K562 (cell line): ENCODE measurements at regions not wholly inside any gene's neighbourhood (a gene's known extent, or its start where the extent isn't known, plus 50 kb on each side); places are given as distances from the start of the nearest gene placed in this dataset.

ENCODE experiments used
- ATAC-seq: fragments of 200-7000 bp; cut with Tn5 transposase; 3 replicates; pipeline ENCODE4 v1.9.1; 2020; ENCODE audit warnings: moderate library complexity
- BruUV-seq: library from RNA; stranded (reverse); fragments of 400-500 nt; replicated peaks from 2 replicates; lab custom pipeline; 2021; lab: Mats Ljungman, UMichigan
- CTCF ChIA-PET: fragments of 300-600 bp; formaldehyde crosslinking; extraction: SDS; loops from one replicate; lab custom pipeline; 2021; ENCODE audit warnings: low intra/inter-chr PET ratio; lab: Yijun Ruan, JAX
- POLR2A ChIA-PET: fragments of 300-600, 350-650 bp; sonication (Branson Sonifier 250); formaldehyde crosslinking; extraction: SDS; loops from one replicate; lab custom pipeline; 2021; ENCODE audit warnings: antibody characterized with exemption, inconsistent platforms; lab: Yijun Ruan, JAX
- DNase-seq, 4 experiments: peaks; one replicate each; pipeline versions ENCODE4 v3.0.0 to v3.0.0-alpha.2; 2011 to 2018; ENCODE audit warnings: low spot score in 3 of 4, mixed read lengths in 3 of 4; ENCODE audit errors: extremely low read depth in 1 of 4
- FAIRE-seq: peaks from 2 replicates; lab custom pipeline; 2011; peaks lifted over from hg19 to GRCh38; lab: Jason Lieb, UNC
- H2AFZ ChIP-seq: 2 replicates; pipeline ENCODE4 v1.6.0; 2011; ENCODE audit warnings: low read depth, low read length, control low read depth, inconsistent platforms
- H3K27ac ChIP-seq: fragments of 200-600 bp; 3 replicates; pipeline ENCODE4 v1.8.0; 2011; ENCODE audit warnings: low read depth, mild to moderate bottlenecking, control low read depth, inconsistent platforms, low read length, moderate library complexity, mixed read lengths; ENCODE audit errors: extremely low read depth
- H3K27me3 ChIP-seq, 2 experiments: fragments of 300-600 bp in 1 of 2; 2 replicates in 1 of 2; 3 replicates in 1 of 2; pipeline versions ENCODE4 v1.6.0 to v1.8.0; 2011; ENCODE audit warnings: inconsistent platforms in 2 of 2, low read length in 2 of 2, mild to moderate bottlenecking in 1 of 2, mixed read lengths in 1 of 2, moderate library complexity in 1 of 2; ENCODE audit not compliant: control insufficient read depth in 2 of 2, insufficient read depth in 2 of 2
- H3K36me3 ChIP-seq: fragments of 300-600 bp; 3 replicates; pipeline ENCODE4 v1.8.0; 2011; ENCODE audit warnings: mild to moderate bottlenecking, low read length, inconsistent platforms; ENCODE audit not compliant: control insufficient read depth, insufficient read depth
- H3K4me1 ChIP-seq, 2 experiments: fragments of 200-600 bp in 1 of 2; replicated peaks in 1 of 2; 2 replicates in 1 of 2; 3 replicates in 1 of 2; pipeline versions ENCODE4 v1.5.1 to v1.8.0; 2011; ENCODE audit warnings: inconsistent platforms in 2 of 2, low read length in 2 of 2, mild to moderate bottlenecking in 1 of 2, mixed read lengths in 1 of 2, moderate library complexity in 1 of 2; ENCODE audit not compliant: control insufficient read depth in 2 of 2, insufficient read depth in 2 of 2
- H3K4me2 ChIP-seq: 2 replicates; pipeline ENCODE4 v1.6.1; 2011; ENCODE audit warnings: low read length, control low read depth, inconsistent platforms, mixed read lengths; ENCODE audit not compliant: insufficient read depth
- H3K4me3 ChIP-seq: fragments of 200-600 bp; sonication (generic), shearing (Covaris generic); 2 replicates; pipeline ENCODE4 v1.5.1; 2016; ENCODE audit warnings: control low read depth, inconsistent platforms
- H3K79me2 ChIP-seq: fragments of 200-600 bp; 3 replicates; pipeline ENCODE4 v1.8.0; 2011; ENCODE audit warnings: low read length, inconsistent platforms; ENCODE audit not compliant: control insufficient read depth, insufficient read depth
- H3K9ac ChIP-seq, 2 experiments: 2 replicates each; pipeline versions ENCODE4 v1.6.0 to v1.6.1; 2011; ENCODE audit warnings: low read depth in 2 of 2, low read length in 2 of 2, control low read depth in 1 of 2, inconsistent platforms in 1 of 2, mild to moderate bottlenecking in 1 of 2, mixed read lengths in 1 of 2; ENCODE audit not compliant: insufficient read depth in 1 of 2
- H3K9me1 ChIP-seq: one replicate; pipeline ENCODE4 v1.6.0; 2011; ENCODE audit warnings: inconsistent platforms, mild to moderate bottlenecking, low read length, moderate library complexity; ENCODE audit not compliant: control insufficient read depth, insufficient read depth
- H3K9me3 ChIP-seq: replicated peaks from 2 replicates; pipeline ENCODE4 v1.5.1; 2011; ENCODE audit warnings: low read depth, low read length, inconsistent platforms; ENCODE audit not compliant: control insufficient read depth, insufficient read depth
- H4K20me1 ChIP-seq: replicated peaks from 2 replicates; pipeline ENCODE4 v1.6.1; 2011; ENCODE audit warnings: low read length, inconsistent platforms, mixed read lengths; ENCODE audit not compliant: control insufficient read depth, insufficient read depth
- ATF6 ChIP-seq: sonication (generic); formaldehyde crosslinking; IDR thresholded peaks from 2 replicates; pipeline ENCODE4 v1.4.0; 2020; ENCODE audit warnings: mild to moderate bottlenecking, missing genetic modification reagents
- ETV1 ChIP-seq: fragments of 450-650 bp; conservative IDR thresholded peaks from 2 replicates; pipeline ENCODE4 v1.6.1; 2016; ENCODE audit warnings: missing genetic modification characterization, control low read depth, low read depth, missing compliant biosample characterization
- TCFL5 ChIP-seq: fragments of 250-450 bp; sonication (Bioruptor Pico); conservative IDR thresholded peaks from 2 replicates; pipeline ENCODE4 v1.6.1; 2021; ENCODE audit warnings: mild to moderate bottlenecking, moderate library complexity, matching md5 sums
- ZFPM2 ChIP-seq: fragments of 250-450 bp; sonication (Bioruptor Pico); IDR thresholded peaks from 2 replicates; pipeline ENCODE4 v1.5.1; 2022; ENCODE audit warnings: mild to moderate bottlenecking
- ZNF121 ChIP-seq: sonication (generic); formaldehyde crosslinking; conservative IDR thresholded peaks from 2 replicates; pipeline ENCODE4 v1.8.0; 2022; ENCODE audit warnings: missing genetic modification reagents
- WGBS: fragments of 100-300 bp; shearing (Covaris generic); methylation state at CpG from one replicate; pipeline ENCODE4 v1.1.6; 2016; ENCODE audit warnings: low coverage, mixed read lengths; ENCODE audit not compliant: insufficient coverage; ENCODE audit errors: missing lambda C conversion rate; 5-methylcytosine and 5-hydroxymethylcytosine counted together
- in situ Hi-C: fragments of 300-500 bp; cut with MboI; formaldehyde crosslinking; loops from 4 replicates; pipeline ENCODE4 v1.15.0; 2018; ENCODE audit warnings: inconsistent platforms, mixed read lengths
- intact Hi-C: fragments of 100-400 bp; cut with micrococcal nuclease; formaldehyde crosslinking; loops from 2 replicates; pipeline ENCODE4 v1.14.2; 2022
- TF ChIP-seq, protein P1 (sequence below): fragments of 250-450 bp; sonication (Bioruptor Pico); IDR thresholded peaks from 2 replicates; pipeline ENCODE4 v1.5.0; 2021; ENCODE audit warnings: mild to moderate bottlenecking, moderate library complexity

DNA sequence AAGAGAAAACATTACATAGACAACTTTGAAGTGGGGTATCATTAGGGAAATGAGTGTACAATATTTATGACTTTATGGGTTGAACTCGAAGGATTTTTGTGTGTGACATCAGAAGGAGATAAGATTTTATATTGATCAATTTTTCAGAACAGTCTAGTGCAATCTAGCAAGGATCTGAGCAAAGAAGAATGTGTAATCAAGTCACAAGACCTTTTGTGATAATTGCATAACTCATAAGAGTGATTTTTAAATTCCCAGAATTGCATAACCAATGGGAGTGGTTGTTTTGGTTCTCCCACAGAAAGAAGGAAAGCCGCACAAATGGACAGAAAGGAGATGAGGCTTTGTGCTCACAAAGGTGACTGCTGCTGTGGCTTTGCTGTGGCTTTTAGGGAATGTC lies 441.8 kb upstream of the FLRT2 start:
- ChIA-PET CTCF (no interaction called here), POLR2A (no interaction called here)
- H3K9me1 ChIP-seq = no peaks in the 10 kb centered on the region
- no peak for ATAC-seq
- no peaks in the 10 kb centered on the region for H3K36me3 ChIP-seq
- no peaks in the 10 kb centered on the region for H3K9me3 ChIP-seq
- no peak overlapping the region for H3K4me3 ChIP-seq
- H3K27ac ChIP-seq = no peak overlapping the region
- no peak overlapping the region for H3K4me2 ChIP-seq
- no peak overlapping the region for H2AFZ ChIP-seq
- FAIRE-seq = no peak
- no peaks in the 10 kb centered on the region for H3K27me3 ChIP-seq
- no peaks in the 10 kb centered on the region for H3K79me2 ChIP-seq
- in situ Hi-C loops = no loop called here
- no peak overlapping the region for H3K9ac ChIP-seq
- no peaks in the 10 kb centered on the region for H4K20me1 ChIP-seq
- H3K4me1 ChIP-seq = no peaks in the 10 kb centered on the region
- WGBS = 0% methylated on average over 2 of the region's 2 CpGs
- DNase-seq = no peak
- no TSS peak for BruUV-seq
- TF ChIP-seq TCFL5 (no peak), ETV1 (tag) (no peak), ZNF121 (CRISPR knock-in tag) (no peak), ZFPM2 (CRISPR knock-in tag) (no peak), ATF6 (CRISPR knock-in tag) (no peak)
- TF ChIP-seq, protein P1, sequence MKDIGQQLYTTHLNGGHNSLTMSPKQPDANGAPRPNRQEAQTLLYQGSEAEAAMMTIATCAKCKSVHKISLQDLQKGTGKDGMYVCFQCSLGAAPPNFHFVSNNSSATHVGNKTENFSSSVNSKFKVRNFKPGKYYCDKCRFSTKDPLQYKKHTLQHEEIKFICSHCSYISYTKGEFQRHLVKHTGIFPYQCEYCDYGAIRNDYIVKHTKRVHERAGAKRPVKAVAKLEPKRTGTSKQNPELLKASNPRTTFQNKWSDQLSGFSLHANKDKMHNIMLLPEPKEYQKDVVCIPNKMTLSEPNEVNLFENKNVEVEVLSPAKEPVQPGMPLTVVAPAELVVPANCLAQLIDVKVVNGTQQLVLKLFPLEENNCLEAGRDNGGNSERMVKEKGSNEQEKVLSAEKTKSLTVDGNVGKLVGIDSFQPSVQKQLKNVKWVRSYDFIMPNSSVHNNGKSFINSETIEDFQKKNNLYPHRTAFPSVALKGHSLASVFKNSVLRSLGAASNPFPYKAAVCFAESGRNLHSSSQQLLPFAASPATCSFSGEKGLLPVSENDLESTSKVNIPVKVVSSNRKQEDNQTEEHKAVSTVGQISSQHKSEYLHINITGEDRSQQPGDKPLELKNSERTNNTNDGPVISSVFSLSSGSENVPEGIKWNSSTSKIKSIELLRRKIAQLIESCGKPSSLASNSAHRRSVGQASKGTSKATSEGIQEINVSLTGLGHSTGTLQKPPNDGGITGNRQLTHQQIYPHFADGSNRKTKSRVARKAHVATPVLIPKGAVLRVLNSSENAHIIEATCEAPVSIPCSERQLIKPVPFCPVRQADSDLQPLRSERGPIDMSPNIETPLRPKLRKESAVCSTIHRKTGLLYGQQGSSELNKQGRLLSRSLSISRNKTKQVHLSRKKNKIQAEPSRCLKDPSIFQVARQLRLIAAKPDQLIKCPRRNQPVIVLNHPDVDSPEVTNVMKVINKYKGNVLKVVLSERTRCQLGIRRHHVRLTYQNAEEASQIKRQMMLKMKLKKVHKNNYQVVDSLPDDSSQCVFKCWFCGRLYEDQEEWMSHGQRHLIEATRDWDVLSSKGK (CRISPR knock-in tag) = no peak
- intact Hi-C loops = no loop called here
